ACHN (cell line): ENCODE measurements at regions not wholly inside any gene's neighbourhood (a gene's known extent, or its start where the extent isn't known, plus 50 kb on each side); places are given as distances from the start of the nearest gene placed in this dataset.
A peak's percentile ranks its signal among the peaks of the same experiment; 100 is the strongest.
"Not testable (repeated sequence)": the region's sequence is repeated elsewhere in the genome, so short reads cannot be mapped to it uniquely, and the experiment has no call there.

Experiments
- DNase-seq: peaks from one replicate; pipeline ENCODE4 v3.0.0-alpha.2; 2015
- in situ Hi-C: cut with HindIII; loops from 2 replicates; pipeline ENCODE4 v1.10.0; 2017; ENCODE audit warnings: low sequenced_read_pairs, low pct_ligation_motif_present, low pct_unique_long_range_greater_than_20kb

DNA sequence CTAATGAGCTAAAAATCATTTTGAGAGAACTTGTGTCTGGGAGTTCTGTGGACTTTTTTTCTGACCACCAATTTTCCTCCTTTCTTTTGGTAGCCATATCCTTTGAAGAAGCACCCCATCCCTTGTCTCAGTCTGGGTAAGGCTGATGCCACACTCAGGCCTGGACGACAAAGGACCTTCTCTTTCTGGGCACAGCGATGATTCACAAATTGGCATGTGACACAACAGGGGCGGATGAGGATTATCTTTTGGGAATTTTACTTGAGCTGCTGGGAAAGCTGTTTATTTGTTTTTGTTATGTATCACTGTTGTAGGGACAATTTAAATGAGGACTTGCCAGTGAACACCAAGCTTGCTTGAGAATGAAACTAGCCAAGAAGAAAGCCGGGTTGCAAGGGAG, 233.4 kb upstream of the HAND2 start:
- in situ Hi-C loops, result no loop called here
- no peak for DNase-seq

DNA sequence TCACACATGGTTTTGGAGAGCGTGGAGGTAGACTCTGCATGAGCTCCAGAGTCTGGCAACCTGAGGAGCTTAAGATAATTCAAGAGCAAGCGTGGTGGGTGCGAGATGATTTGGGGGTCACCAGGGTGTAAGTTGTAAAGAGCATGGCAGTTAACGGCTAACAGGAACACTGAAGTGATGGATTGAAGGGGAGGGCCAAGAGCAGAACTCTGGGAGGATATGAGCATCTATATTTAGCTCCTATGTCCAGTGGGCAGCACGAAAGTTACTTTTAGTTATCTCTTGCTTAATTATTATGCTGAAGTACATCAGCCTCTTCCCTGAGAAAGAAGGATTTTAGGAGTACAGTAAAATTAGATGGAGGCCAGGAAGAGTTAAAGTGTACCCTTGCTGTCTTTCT, 231.9 kb upstream of the HAND2 start:
- DNase-seq, result no peak
- in situ Hi-C loops, result no loop called here

DNA sequence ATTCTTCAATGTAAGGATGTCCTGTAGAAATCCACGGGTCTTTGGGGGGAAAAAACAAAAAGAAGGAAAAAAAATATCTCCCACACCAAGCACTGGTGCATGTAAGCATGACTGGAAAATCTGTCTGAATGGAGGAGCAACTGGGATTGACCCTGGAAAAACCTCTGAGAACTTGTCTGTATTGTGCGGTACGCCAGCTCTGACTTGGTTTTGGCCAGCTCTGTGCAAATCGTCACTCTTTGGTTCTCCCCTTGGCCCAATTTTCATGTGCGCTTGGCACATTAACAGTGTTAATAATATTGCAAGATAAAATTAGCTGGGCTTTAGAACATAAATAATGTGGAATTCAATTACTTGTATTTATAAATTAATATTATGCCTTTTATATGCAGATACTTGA, 231.2 kb upstream of the HAND2 start:
- in situ Hi-C loops, result no loop called here
- DNase-seq, result no peak

DNA sequence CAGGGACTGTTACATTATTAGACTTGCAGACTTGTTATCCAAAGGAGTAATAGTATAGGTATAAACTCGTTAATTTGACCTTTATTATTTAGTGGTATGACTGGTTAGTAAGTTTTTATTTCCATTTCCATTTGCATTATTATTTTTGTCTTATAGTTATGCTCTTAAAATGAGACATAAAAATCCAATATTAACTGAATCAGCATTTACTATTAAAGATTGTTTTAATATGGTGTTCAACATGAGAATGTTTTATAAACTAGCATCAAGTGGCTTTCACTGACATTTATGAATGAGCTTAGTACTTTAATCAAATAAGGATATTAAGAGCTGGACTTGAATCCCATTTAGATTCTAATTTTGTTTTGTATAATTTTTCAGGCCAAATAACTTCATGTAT, 228.1 kb upstream of the HAND2 start:
- DNase-seq, result no peak
- in situ Hi-C loops, result no loop called here

DNA sequence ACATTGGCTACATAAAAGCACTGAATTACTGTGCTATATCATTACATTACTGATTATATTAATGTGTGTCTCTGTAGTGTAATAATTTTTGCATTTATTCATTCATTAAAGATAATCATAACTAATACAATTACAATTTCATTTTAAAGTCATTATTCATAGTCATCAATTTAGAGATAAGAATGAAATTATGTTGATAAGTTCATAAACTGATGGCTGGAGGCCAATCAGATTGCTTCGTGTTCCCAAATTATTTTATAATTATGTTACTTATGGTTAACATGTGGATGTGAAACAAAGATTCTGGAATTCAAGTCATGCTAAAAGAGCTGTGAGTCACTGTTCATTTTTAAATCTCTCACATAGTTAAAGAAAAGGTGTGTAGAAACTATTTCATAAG, 223.4 kb upstream of the HAND2 start:
- in situ Hi-C loops, result no loop called here
- DNase-seq, result no peak

DNA sequence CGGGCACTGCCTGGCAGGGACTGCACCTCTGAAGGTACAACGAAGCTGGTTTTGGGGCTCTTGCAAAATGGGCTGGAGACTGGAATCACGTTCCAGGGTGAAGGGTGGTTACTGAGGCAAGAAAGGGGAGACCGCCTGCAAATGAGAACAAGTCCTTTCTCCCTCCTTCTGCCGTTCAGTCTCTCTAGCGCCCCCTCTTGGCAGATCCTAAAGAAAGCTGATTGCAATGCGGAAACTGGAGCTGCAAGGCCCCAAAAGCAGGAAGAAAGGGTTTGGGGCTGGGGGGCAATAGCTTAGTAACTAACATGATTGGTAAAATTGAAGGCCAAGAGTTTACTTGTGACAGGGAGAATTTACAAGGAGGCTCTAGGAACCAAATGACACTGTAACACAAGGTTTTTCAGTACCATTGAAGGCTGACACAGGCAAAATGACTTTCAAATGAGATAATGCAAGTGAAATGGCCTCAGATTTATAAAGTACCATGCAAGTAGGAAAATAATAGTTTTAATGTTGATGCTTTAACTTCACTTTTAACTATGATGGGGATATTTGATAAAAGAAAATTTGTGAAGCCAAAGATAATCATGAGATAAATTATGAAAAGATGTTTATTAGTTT, 222.7 kb upstream of the HAND2 start:
- in situ Hi-C loops, result no loop called here
- peak; percentile 56 for DNase-seq

DNA sequence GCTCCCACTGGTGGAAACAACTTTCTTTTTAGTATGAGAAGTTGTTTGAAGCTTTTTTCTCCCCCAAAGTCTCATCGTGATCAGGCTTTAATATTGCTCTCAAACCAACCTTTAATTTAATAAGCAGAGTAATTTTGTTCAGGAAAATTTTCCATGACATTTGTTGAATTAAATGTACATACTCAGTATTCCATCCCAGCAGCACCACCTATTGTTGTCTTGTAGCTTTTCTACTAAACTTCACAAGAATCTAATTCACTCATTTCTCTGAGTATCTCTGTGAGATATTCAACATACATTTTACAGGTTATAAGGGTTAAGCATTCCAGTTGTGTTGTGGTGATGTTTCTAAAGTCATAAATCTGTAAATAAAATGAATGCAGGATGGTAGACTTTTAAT, 218.3 kb upstream of the HAND2 start:
- DNase-seq, result no peak
- in situ Hi-C loops, result no loop called here

DNA sequence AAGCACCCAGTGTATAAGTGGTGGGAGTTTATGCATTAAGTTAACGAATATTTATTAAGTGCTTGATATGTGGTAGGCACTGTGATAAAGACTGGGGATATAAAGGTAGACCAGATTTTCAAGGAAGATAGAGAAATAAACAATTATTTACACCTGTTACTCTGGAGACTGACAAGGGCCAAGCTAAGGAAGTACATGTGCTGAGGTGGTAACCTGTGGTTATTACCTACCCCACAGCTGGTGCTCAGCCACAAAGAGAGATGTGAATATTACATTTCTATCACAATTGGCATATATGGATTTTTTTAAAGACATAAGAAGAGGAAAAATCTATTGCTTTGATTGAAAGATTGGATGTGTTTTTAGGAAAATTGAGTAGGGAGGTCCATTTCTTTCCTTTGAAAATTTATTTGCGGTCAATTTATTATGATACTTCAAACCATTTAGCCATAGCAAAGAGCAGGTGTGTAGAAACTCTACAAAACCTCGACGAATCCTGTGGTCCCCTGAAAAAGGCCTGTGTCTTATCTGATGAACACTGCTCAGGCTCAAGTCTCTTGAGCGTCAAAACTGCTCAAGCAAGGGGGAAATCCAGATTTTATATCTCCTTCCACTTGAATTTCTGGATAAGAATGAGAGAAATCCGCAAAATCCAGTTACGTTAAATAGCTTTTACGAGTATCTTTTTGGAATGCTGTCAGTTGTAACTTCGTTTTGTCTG, 217.7 kb upstream of the HAND2 start:
- no peak for DNase-seq
- in situ Hi-C loops, result no loop called here

DNA sequence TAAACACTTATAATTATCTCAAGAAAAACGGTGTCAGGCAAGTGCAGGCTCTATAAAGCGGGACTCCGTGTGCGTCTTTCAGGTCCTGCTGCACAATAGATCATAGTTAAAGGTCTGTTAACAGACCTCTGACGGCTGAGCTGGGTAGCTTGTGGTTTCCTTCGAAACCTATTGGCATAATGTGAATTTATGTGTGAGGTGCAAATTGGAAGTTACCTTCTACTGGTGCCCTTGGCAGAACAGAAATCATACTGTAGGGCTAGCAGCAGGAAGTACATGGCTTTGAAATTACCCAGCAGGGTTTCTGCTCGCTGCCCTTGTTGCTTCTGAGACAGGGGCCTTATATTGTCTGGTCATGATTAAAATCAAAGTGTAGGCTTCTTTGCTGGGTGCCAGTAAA, 216.4 kb upstream of the HAND2 start:
- in situ Hi-C loops, result no loop called here
- DNase-seq, result no peak

DNA sequence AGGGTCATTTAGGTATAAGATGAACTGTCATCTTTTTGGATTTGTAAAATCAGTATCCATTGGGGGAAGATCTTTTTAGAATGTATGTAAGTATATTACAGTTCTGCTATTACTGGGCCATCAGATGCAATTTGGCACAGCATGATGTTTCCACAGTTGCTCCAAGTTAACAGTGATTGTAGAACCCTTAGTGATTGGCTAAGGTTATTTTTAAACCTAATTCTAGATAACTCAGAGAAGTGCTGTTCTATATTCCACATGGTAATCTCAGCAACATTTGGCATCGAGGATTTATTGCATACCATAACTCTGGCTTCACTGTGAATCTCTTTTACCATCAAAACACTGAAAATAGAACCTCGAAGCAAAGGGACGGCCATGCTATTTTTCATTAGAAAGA, 215.7 kb upstream of the HAND2 start:
- in situ Hi-C loops, result no loop called here

DNA sequence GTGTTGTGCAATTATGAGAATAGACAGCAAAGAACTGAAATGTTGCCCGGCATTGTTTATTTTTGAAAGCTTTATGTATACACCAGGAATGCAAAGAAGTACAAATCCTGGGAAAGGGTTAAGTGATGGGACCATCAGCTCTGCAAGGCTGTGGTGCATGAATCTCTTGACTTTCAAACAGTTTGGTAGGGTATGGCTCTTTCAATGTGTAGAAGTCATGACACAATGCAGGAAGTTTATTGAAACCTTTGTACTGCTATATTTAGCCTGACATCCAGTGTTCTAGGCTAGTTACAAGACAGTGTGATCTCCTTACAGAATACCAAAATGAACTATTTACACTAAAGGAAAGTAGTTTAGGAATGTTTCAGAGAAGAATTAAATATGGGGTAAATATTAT, 206.8 kb upstream of the HAND2 start:
- no peak for DNase-seq
- in situ Hi-C loops, result no loop called here

More for the DNA sequence above, 215.7 kb upstream of the HAND2 start:
- no peak for DNase-seq

DNA sequence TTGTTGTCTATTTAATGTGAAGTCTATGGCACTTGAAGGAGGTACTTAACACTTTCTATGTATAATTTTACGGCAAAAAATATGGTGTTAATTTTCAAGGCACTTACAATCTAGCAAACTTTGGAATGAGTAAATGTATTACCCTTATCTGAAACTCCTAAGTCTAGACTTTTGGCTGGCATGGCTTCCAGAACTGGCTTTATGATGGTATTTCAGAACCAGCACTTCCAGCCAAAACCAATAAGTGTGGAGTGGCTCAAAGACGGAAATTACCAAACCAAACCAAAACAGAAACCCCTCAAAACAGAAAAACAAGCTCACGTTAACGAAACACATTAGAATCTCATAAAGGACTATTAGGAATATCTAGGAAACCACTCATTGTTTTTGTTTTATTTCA, 205.6 kb upstream of the HAND2 start:
- no peak for DNase-seq
- in situ Hi-C loops, result no loop called here

DNA sequence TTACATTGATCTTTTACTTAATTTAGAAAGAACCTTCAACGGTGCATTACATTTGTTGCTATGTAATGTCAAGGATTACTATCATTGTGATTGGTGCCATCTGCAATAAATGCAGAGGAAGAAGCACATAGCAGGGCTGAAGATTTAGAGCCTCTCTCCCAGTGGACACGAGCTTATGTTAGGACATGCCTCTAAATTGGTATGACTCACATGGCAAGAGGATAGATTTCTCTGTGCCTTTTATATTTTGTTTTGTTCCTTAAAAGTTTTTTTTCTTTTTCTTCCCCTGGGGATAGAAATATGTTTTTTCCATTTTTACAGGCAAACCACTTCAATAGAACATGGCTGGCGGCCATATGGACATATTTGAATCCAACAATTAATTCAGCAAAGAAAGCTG, 205.0 kb upstream of the HAND2 start:
- DNase-seq, result no peak
- in situ Hi-C loops, result no loop called here

DNA sequence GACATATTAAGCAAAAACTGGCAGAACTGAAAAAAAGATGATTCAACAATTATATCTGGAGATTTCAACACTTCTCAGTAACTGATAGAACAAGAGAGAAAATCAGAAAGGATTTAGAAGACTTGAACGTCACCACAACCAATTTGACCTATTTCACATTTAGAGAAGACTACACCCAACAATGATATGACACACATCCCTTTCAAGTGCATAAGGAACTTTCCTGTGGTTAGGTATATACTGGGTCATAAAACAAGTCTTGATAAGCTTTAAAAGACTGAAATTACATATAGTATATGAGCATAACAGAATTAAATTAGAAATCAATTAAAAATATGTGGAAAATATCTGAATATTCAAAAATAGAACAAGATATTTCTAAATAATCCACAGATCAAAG, 201.2 kb upstream of the HAND2 start:
- no peak for DNase-seq
- in situ Hi-C loops, result no loop called here

DNA sequence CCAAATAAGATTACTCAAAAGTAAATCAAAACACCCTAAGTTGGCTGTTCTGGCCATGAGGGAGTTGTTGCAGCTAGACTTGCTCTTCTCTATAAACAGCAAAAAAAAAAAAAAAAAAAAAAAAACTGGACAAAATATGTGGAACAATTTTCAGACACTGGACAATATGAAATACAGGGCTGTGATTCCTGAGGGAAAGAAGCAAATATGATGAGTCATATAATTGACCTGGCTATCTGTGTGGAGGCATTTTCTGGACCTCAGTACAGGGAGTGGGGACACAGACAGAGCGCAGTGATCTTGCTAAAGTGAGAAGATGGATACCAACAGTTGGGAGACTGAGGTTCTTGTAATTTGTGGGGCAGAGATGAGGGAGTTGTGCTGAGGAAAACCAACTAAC, 192.0 kb upstream of the HAND2 start:
- in situ Hi-C loops, result no loop called here
- DNase-seq, result no peak

DNA sequence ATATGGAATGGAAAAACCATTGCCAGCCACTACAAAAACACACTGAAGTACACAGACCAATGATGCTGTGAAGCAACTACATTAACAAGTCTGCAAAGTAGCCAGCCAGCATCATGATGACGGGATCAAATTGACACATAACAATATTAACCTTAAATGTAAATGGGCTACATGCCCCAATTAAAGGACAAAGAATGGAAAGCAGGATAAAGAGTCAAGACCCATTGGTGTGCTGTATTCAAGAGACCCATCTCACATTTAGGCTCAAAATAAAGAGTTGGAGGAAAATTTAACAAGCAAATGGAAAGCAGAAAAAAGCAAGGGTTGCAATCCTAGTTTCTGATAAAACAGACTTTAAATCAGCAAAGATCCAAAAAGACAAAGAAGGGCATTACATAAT, 188.5 kb upstream of the HAND2 start:
- DNase-seq, in situ Hi-C loops: not testable (repeated sequence)

DNA sequence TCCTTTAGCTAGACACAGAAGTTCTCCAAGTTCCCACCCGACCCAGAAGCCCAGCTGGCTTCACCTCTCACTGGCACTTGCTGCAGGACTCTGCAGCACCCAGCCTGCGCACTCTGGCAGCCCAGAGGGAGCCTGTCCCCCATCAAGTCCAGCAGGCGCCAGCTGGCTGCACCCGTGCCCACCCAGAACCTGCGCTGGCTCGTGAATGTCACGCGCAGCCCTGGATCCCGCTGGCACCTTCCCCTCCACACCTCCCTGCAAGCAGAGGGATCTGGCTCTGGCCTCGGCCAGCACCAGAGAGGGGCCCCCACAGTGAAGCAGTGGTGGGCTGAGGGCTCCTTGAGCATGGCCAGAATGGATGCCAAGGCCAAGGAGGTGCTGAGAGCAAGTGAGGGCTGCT, 187.6 kb upstream of the HAND2 start:
- DNase-seq, result no peak
- in situ Hi-C loops, result no loop called here

DNA sequence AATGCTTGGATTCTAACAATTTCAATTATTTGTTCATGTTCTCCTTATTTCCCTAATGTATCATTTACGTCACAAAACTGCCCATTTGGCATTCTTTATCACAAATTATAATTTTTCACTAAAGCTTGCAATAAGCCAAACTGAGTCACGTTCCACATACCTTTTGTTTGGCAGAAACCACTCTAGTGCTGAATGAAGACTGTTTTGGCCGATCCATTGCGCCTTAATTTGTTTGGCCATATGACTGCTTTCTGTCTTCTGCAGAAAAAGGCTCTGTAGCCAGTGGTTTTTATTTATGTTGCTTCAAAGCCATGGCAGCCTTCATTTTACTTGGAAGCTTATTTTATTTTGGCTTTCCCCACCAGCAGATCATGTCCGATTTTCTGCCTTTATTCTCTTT, 184.4 kb upstream of the HAND2 start:
- in situ Hi-C loops, result no loop called here
- DNase-seq, result no peak

DNA sequence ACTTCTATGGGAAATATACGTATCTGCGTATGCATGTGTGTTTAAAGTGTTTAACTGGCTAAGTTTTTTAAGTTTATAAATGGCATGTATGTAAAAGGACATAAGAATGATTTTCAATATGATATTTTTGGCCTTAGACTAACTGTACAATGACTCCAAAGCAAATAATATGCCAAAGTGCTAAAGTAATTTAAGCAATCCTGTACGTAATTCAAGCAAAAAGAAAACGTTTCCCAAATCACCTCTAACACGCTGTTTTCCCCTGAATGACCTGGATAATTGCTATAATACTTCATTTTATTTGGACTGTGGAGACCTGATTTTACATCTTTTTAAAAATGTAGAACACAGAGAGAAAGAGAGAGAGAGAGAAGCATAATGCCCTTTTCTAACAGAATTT, 183.0 kb upstream of the HAND2 start:
- in situ Hi-C loops, result no loop called here
- no peak for DNase-seq

DNA sequence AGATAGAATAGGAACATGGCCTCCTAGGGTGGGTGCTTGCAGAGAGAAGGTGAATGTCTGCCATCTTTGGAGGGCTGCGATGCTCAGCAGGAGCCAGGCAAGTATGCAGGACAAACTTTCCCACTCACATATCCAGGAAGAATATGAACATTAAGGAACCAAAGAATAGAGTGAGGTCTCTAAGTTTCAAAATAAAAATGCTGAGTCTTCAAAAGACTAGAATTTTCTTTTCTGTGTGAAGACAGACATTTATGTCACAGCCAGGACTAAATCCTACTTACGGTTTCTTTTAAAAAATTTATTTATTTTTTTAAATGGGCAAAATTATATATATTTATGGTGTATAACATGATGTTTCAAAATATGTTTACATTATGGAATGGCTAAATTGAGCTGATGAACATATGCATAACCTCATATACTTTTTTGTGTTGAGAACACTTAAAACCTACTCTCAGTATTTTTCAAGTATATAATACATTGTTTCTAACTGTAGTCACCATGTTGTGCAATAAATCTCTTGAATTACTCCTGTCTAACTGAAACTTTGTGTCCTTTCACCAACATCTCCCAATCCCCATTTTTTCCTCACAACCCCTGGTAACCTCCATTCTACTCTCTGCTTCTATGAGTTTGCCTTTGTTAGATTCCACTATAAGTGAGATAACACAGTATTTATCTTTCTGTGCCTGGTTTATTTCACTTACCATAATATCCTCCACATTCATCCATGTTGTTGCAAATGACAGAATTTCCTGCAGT, 177.8 kb upstream of the HAND2 start:
- in situ Hi-C loops, result no loop called here
- no peak for DNase-seq
